Left colon (tissue), 2 donors: ENCODE measurements at regions not wholly inside any gene's neighbourhood (a gene's known extent, or its start where the extent isn't known, plus 50 kb on each side); places are given as distances from the start of the nearest gene placed in this dataset.
A peak's percentile ranks its signal among the peaks of the same experiment; 100 is the strongest.

Source experiments
- ATAC-seq: fragments of 200-7000 bp; cut with Tn5 transposase; one replicate; pipeline ENCODE4 v1.9.1; 2020; ENCODE audit warnings: mild to moderate bottlenecking, moderate library complexity
- DNase-seq, 2 donors: peaks; one replicate each; pipeline ENCODE4 v3.0.0-alpha.2; 2020
- intact Hi-C, 2 donors: fragments of 100-400 bp; cut with DNase I in 1 of 2; cut with micrococcal nuclease in 1 of 2; formaldehyde crosslinking; loops; one replicate each; pipeline versions ENCODE4 v1.11.2 to v1.14.0; 2022; cut with DNase I, micrococcal nuclease
- donor health status: DM: no; HTN: no; CAD: no.
- donor health status: DM: yes; HTN: yes; CAD: no.

- DNase-seq, result no peak
- intact Hi-C loops, result no loop called here
- ATAC-seq, result no peak
Measured at GRCh38 chr3:167958141-167958540, 137.6 kb downstream of the GOLIM4 start.

- ATAC-seq (no peak), DNase-seq (no peak)
- intact Hi-C loops, result no loop called here
Measured at GRCh38 chr3:167952969-167953368, 142.8 kb downstream of the GOLIM4 start.

- peak; percentile 42 for ATAC-seq
- DNase-seq, result no peak
- intact Hi-C loops, result no loop called here
Measured at GRCh38 chr3:167950212-167950611, 145.5 kb downstream of the GOLIM4 start.

DNA sequence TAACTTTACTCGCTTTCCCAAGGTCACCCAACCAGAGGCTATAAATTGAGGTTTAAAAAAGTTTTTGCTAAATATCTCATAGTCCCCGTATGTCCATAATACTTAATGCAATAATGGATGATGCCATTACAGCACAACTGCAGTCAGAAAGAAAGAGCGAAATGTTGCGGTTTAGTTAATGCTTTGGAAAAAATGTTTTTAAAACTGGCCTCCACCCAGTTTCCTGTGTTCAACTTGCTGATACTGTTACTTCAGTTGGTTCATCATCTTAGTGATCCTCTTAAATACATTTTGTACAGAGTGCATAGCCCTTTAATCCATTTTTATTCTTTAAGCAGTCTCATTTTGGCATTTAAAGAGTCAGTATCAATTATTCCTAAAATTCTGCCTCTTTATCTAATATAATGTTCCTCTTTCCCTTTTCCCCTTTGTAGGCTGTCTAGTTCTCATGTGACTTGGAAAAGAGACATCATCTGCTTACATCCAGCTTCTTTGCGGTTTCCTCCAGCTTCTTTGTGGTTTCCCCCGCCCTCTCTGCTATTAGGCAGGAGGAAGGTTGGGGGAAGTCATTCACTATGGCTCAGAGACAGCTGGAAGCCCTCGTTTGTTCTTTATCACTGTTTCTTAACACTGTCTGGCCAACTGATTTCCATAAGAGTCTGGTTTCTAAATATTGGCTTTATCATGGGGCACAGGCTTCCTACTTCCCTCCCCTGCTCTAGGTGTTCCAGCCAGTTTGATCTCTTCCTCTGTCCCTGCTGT lies 154.3 kb downstream of the GOLIM4 start:
- ATAC-seq (no peak), DNase-seq (peak in 1 of 2 donors; percentile 30)
- intact Hi-C loops, result no loop called here

DNA sequence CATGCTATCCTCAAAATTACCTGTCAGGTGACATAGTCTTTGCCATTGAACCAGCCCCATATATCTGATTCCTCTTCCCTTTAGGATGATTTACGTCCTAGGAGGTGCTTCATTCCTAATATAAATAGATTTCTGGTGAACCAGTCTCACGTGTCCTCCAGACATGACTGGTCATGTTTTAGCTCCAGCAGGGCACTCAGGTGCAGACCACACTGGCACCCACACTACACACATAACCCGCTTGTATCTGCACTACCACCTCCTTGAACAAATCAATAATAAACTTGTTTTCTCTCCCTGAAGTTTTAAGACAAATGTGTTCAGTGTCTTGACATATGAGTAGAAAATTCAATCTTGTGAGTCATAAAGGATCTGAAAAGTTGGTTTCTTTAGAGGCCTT lies 155.5 kb downstream of the GOLIM4 start:
- intact Hi-C loops, result no loop called here

DNA sequence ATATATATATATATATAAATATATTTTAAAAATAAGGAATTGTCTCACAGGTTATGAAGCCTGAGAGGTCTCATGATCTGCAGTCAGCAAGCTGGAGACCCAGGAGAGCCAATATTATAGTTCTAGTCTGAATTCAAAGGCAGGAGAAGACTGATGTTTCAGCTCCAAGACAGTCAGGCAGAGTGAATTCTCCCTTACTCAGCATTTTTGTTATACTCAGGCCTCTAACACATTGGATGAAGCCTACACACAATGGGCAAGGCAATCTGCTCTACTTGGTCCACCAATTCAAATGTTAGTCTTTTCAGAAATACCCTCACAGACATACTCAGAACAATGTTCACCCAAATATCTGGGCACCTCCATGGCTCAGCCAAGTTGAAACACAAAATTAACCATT lies 157.2 kb downstream of the GOLIM4 start:
- ATAC-seq (no peak), DNase-seq (no peak)
- intact Hi-C loops, result no loop called here

More for the DNA sequence above, 155.5 kb downstream of the GOLIM4 start:
- ATAC-seq (no peak), DNase-seq (no peak)

DNA sequence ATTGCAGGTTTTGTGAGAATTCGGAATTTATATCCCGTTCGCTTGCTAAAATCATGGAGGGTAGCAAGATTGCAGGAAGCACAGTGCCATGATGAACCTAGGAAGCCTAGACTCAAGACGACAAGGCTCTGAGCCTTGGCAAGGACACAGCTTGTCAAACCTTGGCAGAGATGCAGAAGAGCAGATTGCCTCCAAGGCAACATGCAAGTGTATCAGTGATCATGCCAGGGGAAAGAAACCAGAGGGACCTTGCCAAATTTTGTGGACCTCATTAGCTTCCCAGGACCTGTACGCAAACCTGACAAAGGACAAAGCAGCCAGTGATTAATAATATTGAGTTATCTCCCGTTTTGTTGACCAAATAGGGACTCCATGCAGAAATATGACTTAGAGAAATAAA lies 159.7 kb downstream of the GOLIM4 start:
- DNase-seq (no peak), ATAC-seq (no peak)
- intact Hi-C loops, result no loop called here

GRCh38 chr3:167930453-167930852 lies 165.3 kb downstream of the GOLIM4 start:
- ATAC-seq, result no peak
- DNase-seq, result no peak
- intact Hi-C loops, result no loop called here

DNA sequence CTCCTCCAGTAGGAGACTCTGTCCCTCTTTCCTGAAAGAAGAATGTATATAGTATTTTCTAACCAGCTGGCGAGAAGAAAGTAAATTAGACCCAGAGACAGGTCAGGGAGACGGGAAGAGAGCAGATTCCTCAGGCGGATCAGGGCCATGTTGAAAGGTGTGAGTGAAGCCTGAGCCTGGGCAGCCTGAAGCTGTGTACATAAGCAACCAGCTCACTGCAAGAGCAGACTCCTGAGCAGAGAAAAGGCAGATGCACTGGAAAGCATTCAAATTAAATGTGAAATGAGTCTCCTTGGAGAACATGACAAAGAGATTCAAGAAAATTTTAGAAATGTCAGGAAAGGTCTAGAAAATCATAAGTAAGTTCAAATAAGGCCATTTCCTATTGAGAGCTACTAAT lies 165.8 kb downstream of the GOLIM4 start:
- intact Hi-C loops, result no loop called here
- no peak for DNase-seq

GRCh38 chr3:167928381-167928780 lies 167.3 kb downstream of the GOLIM4 start:
- intact Hi-C loops, result no loop called here

More for the DNA sequence above, 165.8 kb downstream of the GOLIM4 start:
- no peak for ATAC-seq

DNA sequence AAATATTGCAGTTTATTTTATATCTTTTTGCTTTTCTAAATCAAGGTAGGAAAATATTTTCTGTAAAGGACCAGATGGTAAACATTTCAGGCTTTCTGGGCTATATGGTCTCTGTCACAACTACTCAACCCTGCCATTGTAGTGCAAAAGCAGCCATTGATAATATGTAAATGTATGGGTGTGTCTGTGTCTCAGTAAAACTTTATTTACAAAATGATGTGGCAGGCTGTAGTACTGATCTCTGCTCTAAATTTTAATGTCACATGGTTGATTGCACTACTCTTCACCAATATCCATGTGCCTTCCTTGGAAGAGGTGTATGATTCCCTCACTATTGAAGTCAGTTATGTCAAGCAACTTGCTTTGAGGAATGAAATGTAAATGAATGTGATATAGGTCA lies 175.0 kb downstream of the GOLIM4 start:
- DNase-seq (no peak), ATAC-seq (no peak)
- intact Hi-C loops, result no loop called here

More at GRCh38 chr3:167928381-167928780, 167.3 kb downstream of the GOLIM4 start:
- no peak for ATAC-seq
- no peak for DNase-seq

- DNase-seq (no peak), ATAC-seq (no peak)
- intact Hi-C loops, result no loop called here
Measured at GRCh38 chr3:167919590-167919989, 176.1 kb downstream of the GOLIM4 start.

DNA sequence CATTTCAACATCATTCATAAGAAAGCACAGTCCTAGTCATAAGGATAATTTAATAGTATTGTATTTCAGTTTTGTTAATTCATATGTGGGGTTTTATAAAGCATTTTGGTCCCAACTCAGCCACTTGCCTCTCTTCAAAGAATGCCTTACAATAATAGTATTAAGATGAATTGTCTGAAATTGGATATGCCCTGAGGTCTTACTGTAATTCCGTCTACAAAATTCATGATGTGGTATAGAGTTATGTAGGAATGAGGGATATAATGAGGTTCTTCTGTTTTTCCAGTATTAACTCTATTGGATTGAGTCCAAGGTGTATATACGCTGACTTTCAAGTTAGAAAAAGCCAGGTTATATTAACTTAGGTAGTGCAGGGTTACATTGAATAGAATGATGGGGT lies 177.0 kb downstream of the GOLIM4 start:
- intact Hi-C loops, result no loop called here
- DNase-seq (no peak), ATAC-seq (no peak)

- DNase-seq (no peak), ATAC-seq (no peak)
- intact Hi-C loops, result no loop called here
Measured at GRCh38 chr3:167918008-167918596, 177.6 kb downstream of the GOLIM4 start.

DNA sequence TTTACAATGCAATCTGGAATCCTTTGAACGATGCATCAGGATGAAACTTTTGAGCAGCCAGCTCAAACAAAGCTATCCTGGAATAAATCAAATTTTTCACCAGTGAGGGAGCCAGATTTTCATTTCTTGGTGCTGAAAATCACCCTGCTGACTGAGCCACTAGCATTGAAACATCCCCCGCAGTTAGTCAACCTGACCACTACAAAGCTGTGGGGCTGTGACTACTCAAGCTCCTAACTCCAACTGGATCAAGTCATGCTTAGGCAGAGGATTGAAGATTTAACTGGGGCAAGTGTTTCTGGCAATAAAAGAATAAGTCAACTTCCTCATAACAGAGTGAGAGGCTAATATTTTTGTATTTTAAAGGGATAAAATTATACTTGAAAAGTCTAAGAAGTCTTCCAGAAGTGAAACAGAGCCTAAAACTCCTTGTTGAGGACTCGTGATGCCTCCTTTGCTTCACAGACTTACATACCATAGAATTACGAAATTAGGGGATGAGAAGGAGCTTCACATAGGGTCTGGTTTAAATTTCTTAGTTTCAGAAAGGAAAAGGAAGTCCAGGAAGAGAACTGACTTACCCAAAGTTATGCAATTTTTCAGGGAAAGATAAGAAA lies 177.8 kb downstream of the SERPINI1 start:
- intact Hi-C loops, result no loop called here
- no peak for DNase-seq
- ATAC-seq, result no peak

DNA sequence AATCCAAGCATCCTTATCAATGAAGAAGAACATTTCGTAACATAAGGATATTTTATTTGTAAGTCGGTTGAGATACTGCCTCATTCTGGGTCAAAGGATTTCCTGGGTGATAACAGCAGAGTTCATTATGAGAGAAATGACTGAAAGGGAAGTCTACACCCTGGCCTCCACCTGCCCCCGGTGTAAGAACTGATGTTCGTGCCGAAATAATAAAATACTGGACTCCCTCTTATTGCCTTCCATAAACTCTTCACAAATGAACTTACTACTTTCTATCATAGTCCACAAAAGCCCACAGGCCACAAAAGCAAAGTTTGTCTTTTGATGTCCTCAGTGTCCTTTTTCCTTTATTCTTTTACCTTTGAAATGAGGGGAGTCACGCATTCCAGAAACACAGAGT lies 174.4 kb downstream of the SERPINI1 start:
- ATAC-seq (peak; percentile 75), DNase-seq (no peak)
- intact Hi-C loops, result no loop called here

- ATAC-seq, result peak; percentile 54
Measured at GRCh38 chr3:167909504-167909896, 174.0 kb downstream of the SERPINI1 start.

DNA sequence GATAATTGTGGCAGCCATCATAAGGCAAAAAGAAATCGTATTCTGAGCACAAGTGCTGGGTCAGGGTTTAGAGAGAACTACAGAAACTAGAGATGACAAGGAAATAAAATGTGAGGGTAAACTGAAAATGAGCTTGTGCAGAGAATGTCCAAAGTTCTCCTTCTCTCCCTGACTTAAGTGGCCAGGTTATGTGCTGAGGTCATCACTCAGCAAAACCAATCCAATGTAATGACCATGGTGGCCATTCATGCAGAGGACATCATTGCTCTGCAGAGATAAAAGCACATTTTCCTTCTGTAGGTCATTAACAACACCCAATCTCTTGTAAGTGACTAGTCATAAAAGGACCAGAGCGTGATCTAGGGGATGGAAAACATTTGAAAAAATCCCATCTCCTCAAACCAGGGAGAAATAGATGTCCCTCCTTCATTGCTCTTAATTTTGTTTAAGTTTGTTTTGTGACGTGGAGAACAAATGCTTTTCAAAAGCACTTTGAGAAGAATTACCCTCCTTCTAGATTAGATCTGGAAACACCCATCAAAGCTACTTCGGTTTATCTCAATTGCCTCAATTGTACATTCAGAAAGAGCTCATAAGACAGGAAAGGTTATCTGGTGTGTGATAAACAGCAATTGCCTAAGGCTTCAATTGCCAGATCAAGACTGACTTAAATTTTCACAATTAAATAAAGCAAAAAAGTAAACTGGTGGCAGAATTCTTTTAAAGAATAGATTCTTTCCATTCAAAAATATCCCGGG lies 173.4 kb downstream of the SERPINI1 start:
- ATAC-seq (peak; percentile 85), DNase-seq (no peak)
- intact Hi-C loops, result no loop called here

More at GRCh38 chr3:167909504-167909896, 174.0 kb downstream of the SERPINI1 start:
- no peak for DNase-seq
- intact Hi-C loops, result no loop called here

DNA sequence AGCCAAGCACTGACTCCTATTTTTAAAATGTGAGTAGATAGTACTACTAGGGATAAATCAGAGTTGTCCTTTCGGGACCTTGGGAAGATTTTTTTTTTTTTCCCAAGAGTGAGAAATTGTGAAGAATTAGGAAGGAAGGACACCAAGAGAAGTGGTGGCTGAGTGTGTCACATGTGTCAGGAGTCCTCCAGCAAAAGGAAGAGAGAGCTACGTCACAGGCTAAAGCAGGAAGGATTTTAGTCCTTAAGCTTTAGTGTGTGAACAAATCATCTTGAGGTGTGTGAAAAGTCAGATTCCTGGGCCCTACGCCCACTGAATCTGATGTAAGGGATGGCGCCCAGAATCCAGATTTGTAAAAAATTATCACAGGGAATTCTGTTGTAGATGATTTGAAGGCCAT lies 172.7 kb downstream of the SERPINI1 start:
- ATAC-seq, result no peak
- intact Hi-C loops, result no loop called here
- DNase-seq, result no peak

DNA sequence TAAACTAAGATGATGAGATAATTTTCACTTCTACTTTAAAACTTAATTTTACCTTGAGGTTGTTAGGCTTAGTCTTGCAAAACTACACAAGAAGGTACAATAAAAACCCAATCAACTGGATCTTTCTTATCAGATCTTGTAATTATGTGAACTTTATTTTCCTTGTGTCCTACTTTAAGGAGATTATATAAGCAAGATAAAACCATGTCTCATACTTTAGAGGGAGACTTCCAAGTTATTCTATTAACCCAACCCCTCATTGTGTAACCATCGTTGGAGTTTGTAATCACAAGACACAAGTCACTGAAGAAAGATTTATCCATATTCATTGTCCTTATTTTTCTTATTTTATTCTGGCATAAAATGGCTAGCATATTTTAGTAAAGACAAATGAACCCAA lies 165.6 kb downstream of the SERPINI1 start:
- peak; percentile 63 for ATAC-seq
- intact Hi-C loops, result no loop called here
- no peak for DNase-seq
